K562 (cell line): ENCODE measurements at regions not wholly inside any gene's neighbourhood (a gene's known extent, or its start where the extent isn't known, plus 50 kb on each side); places are given as distances from the start of the nearest gene placed in this dataset.

Experiments used
- ATAC-seq: fragments of 200-7000 bp; cut with Tn5 transposase; 3 replicates; pipeline ENCODE4 v1.9.1; 2020; ENCODE audit warnings: moderate library complexity
- BruUV-seq: library from RNA; stranded (reverse); fragments of 400-500 nt; replicated peaks from 2 replicates; lab custom pipeline; 2021; lab: Mats Ljungman, UMichigan
- CTCF ChIA-PET: fragments of 300-600 bp; formaldehyde crosslinking; extraction: SDS; loops from one replicate; lab custom pipeline; 2021; ENCODE audit warnings: low intra/inter-chr PET ratio; lab: Yijun Ruan, JAX
- POLR2A ChIA-PET: fragments of 300-600, 350-650 bp; sonication (Branson Sonifier 250); formaldehyde crosslinking; extraction: SDS; loops from one replicate; lab custom pipeline; 2021; ENCODE audit warnings: antibody characterized with exemption, inconsistent platforms; lab: Yijun Ruan, JAX
- DNase-seq, 4 experiments: peaks; one replicate each; pipeline versions ENCODE4 v3.0.0 to v3.0.0-alpha.2; 2011 to 2018; ENCODE audit warnings: low spot score in 3 of 4, mixed read lengths in 3 of 4; ENCODE audit errors: extremely low read depth in 1 of 4
- FAIRE-seq: peaks from 2 replicates; lab custom pipeline; 2011; peaks lifted over from hg19 to GRCh38; lab: Jason Lieb, UNC
- H2AFZ ChIP-seq: 2 replicates; pipeline ENCODE4 v1.6.0; 2011; ENCODE audit warnings: low read depth, low read length, control low read depth, inconsistent platforms
- H3K27ac ChIP-seq: fragments of 200-600 bp; 3 replicates; pipeline ENCODE4 v1.8.0; 2011; ENCODE audit warnings: low read depth, mild to moderate bottlenecking, control low read depth, inconsistent platforms, low read length, moderate library complexity, mixed read lengths; ENCODE audit errors: extremely low read depth
- H3K27me3 ChIP-seq, 2 experiments: fragments of 300-600 bp in 1 of 2; 2 replicates in 1 of 2; 3 replicates in 1 of 2; pipeline versions ENCODE4 v1.6.0 to v1.8.0; 2011; ENCODE audit warnings: inconsistent platforms in 2 of 2, low read length in 2 of 2, mild to moderate bottlenecking in 1 of 2, mixed read lengths in 1 of 2, moderate library complexity in 1 of 2; ENCODE audit not compliant: control insufficient read depth in 2 of 2, insufficient read depth in 2 of 2
- H3K36me3 ChIP-seq: fragments of 300-600 bp; 3 replicates; pipeline ENCODE4 v1.8.0; 2011; ENCODE audit warnings: mild to moderate bottlenecking, low read length, inconsistent platforms; ENCODE audit not compliant: control insufficient read depth, insufficient read depth
- H3K4me1 ChIP-seq, 2 experiments: fragments of 200-600 bp in 1 of 2; replicated peaks in 1 of 2; 2 replicates in 1 of 2; 3 replicates in 1 of 2; pipeline versions ENCODE4 v1.5.1 to v1.8.0; 2011; ENCODE audit warnings: inconsistent platforms in 2 of 2, low read length in 2 of 2, mild to moderate bottlenecking in 1 of 2, mixed read lengths in 1 of 2, moderate library complexity in 1 of 2; ENCODE audit not compliant: control insufficient read depth in 2 of 2, insufficient read depth in 2 of 2
- H3K4me2 ChIP-seq: 2 replicates; pipeline ENCODE4 v1.6.1; 2011; ENCODE audit warnings: low read length, control low read depth, inconsistent platforms, mixed read lengths; ENCODE audit not compliant: insufficient read depth
- H3K4me3 ChIP-seq: fragments of 200-600 bp; sonication (generic), shearing (Covaris generic); 2 replicates; pipeline ENCODE4 v1.5.1; 2016; ENCODE audit warnings: control low read depth, inconsistent platforms
- H3K79me2 ChIP-seq: fragments of 200-600 bp; 3 replicates; pipeline ENCODE4 v1.8.0; 2011; ENCODE audit warnings: low read length, inconsistent platforms; ENCODE audit not compliant: control insufficient read depth, insufficient read depth
- H3K9ac ChIP-seq, 2 experiments: 2 replicates each; pipeline versions ENCODE4 v1.6.0 to v1.6.1; 2011; ENCODE audit warnings: low read depth in 2 of 2, low read length in 2 of 2, control low read depth in 1 of 2, inconsistent platforms in 1 of 2, mild to moderate bottlenecking in 1 of 2, mixed read lengths in 1 of 2; ENCODE audit not compliant: insufficient read depth in 1 of 2
- H3K9me1 ChIP-seq: one replicate; pipeline ENCODE4 v1.6.0; 2011; ENCODE audit warnings: inconsistent platforms, mild to moderate bottlenecking, low read length, moderate library complexity; ENCODE audit not compliant: control insufficient read depth, insufficient read depth
- H3K9me3 ChIP-seq: replicated peaks from 2 replicates; pipeline ENCODE4 v1.5.1; 2011; ENCODE audit warnings: low read depth, low read length, inconsistent platforms; ENCODE audit not compliant: control insufficient read depth, insufficient read depth
- H4K20me1 ChIP-seq: replicated peaks from 2 replicates; pipeline ENCODE4 v1.6.1; 2011; ENCODE audit warnings: low read length, inconsistent platforms, mixed read lengths; ENCODE audit not compliant: control insufficient read depth, insufficient read depth
- ASH1L ChIP-seq: fragments of 450-650 bp; IDR thresholded peaks from 2 replicates; pipeline ENCODE4 v1.6.1; 2018; ENCODE audit warnings: borderline replicate concordance, mild to moderate bottlenecking, low read depth; ENCODE audit not compliant: partially characterized antibody
- FOSL1 ChIP-seq: fragments of 200-800 bp; sonication (Bioruptor generic); conservative IDR thresholded peaks from 2 replicates; pipeline ENCODE4 v1.6.1; 2016; ENCODE audit warnings: missing genetic modification characterization, missing compliant biosample characterization
- JUN ChIP-seq, 2 experiments: sonication (generic) in 1 of 2; formaldehyde crosslinking in 1 of 2; IDR thresholded peaks; 2 replicates each; pipeline versions ENCODE4 v1.6.1 to v1.8.0; 2012 to 2022; ENCODE audit warnings: borderline replicate concordance in 2 of 2, mild to moderate bottlenecking in 2 of 2, improper control_type of control experiment in 1 of 2, low read depth in 1 of 2, low read length in 1 of 2, missing genetic modification reagents in 1 of 2
- JUND ChIP-seq, 2 experiments: IDR thresholded peaks; 2 replicates in 1 of 2; 3 replicates in 1 of 2; pipeline ENCODE4 v1.6.1; 2011; ENCODE audit warnings: borderline replicate concordance in 2 of 2, low read depth in 2 of 2, low read length in 2 of 2, improper control_type of control experiment in 1 of 2, missing biosample characterization in 1 of 2, missing genetic modification characterization in 1 of 2, missing genetic modification reagents in 1 of 2
- WGBS: fragments of 100-300 bp; shearing (Covaris generic); methylation state at CpG from one replicate; pipeline ENCODE4 v1.1.6; 2016; ENCODE audit warnings: low coverage, mixed read lengths; ENCODE audit not compliant: insufficient coverage; ENCODE audit errors: missing lambda C conversion rate; 5-methylcytosine and 5-hydroxymethylcytosine counted together
- in situ Hi-C: fragments of 300-500 bp; cut with MboI; formaldehyde crosslinking; loops from 4 replicates; pipeline ENCODE4 v1.15.0; 2018; ENCODE audit warnings: inconsistent platforms, mixed read lengths
- intact Hi-C: fragments of 100-400 bp; cut with micrococcal nuclease; formaldehyde crosslinking; loops from 2 replicates; pipeline ENCODE4 v1.14.2; 2022
- TF ChIP-seq, protein P1 (sequence below), 2 experiments: fragments of 450-650 bp in 1 of 2; sonication (generic) in 1 of 2; formaldehyde crosslinking in 1 of 2; IDR thresholded peaks in 1 of 2; conservative IDR thresholded peaks in 1 of 2; 2 replicates each; pipeline versions ENCODE4 v1.6.1 to v1.8.1; 2016 to 2023; ENCODE audit warnings: mild to moderate bottlenecking in 2 of 2, moderate library complexity in 2 of 2, inconsistent platforms in 1 of 2, missing genetic modification reagents in 1 of 2

DNA sequence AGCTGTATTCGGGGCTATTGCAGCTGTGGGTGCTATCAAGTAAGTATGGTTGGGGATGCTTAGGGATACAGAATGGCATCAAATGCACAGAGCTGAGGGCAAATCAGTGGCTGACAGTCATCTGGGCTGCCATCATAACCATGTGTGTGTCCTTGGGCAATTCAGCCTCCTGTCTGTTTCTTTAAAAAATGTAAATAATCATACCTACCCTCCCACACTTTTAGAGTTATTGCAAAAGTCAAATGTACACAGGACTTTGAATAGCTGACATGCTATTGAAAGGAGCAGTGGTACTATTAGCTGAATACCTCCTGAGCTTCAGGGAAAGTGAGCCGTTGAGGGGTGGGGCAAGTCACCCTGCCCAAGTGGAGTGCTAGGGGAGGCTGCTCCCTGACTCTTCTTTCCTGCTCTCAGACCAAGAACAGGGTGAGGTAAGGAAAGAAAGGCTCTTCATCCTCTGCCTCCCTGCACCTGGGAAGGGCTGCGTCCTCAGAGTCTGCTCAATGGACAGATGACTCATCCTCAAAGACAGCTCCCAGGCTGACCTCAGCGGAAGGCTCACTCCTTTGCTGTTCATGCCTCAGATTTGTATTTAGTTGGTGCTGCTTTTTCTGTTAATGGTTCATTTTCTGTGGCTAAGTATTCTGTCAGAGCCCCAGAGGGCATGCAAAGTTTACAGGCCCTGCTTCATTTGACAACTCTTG, 54.9 kb upstream of the BZW1 start:
- Histone ChIP-seq H3K36me3 (no peaks in the 10 kb centered on the region), H3K4me1 (no peaks in the 10 kb centered on the region; a peak in 1 of 5 replicates), H3K4me2 (no peak overlapping the region), H4K20me1 (no peaks in the 10 kb centered on the region), H3K79me2 (no peaks in the 10 kb centered on the region), H3K4me3 (no peak overlapping the region), H3K27me3 (peaks cover 4 to 18% of the 10 kb centered on the region in 2 experiments; a peak in 2 of 5 replicates), H3K9me3 (no peaks in the 10 kb centered on the region), H3K9me1 (no peaks in the 10 kb centered on the region), H3K27ac (no peak overlapping the region), H3K9ac (no peak overlapping the region), H2AFZ (no peak overlapping the region)
- ChIA-PET CTCF (no interaction called here), POLR2A (interaction anchor here (0.6 to 2.3 kb wide), 5 partner anchors 9 to 91 kb away, joined by 3 to 7 read pairs (median 3); no protein-coding TSS in a partner anchor)
- peak; percentile 81 for TF ChIP-seq JUND (IDR thresholded peaks at IDR 0.05; ENCODE audit: borderline replicate concordance, low read depth, low read length)
- TF ChIP-seq JUND (tag; IDR thresholded peaks at IDR 0.05; ENCODE audit: borderline replicate concordance, low read depth, low read length), result peak; percentile 79; the same call in 2 of the 3 replicates
- TF ChIP-seq, protein P1, sequence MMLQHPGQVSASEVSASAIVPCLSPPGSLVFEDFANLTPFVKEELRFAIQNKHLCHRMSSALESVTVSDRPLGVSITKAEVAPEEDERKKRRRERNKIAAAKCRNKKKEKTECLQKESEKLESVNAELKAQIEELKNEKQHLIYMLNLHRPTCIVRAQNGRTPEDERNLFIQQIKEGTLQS (IDR thresholded peaks at IDR 0.05), result peak; percentile 78
- TF ChIP-seq, protein P1 (CRISPR knock-in tag; conservative IDR thresholded peaks at IDR 0.05), result no peak
- TF ChIP-seq JUN (IDR thresholded peaks at IDR 0.05; ENCODE audit: borderline replicate concordance, low read depth, low read length), result peak; percentile 69; the same call in 1 of the 2 replicates
- TF ChIP-seq JUN (CRISPR knock-in tag; IDR thresholded peaks at IDR 0.05; ENCODE audit: borderline replicate concordance), result no peak
- peak; percentile 62 for TF ChIP-seq FOSL1
- no peak for TF ChIP-seq ASH1L
- no TSS peak for BruUV-seq
- peak in 2 of 4 experiments; percentile 19 to 23 for DNase-seq
- intact Hi-C loops (no loop called here), in situ Hi-C loops (no loop called here)
- 0% methylated on average over 3 of the region's 4 CpGs for WGBS
- peak; percentile 71 for ATAC-seq
- peak; percentile 23 for FAIRE-seq
